Ovary (tissue), 7 donors: ENCODE measurements at regions not wholly inside any gene's neighbourhood (a gene's known extent, or its start where the extent isn't known, plus 50 kb on each side); places are given as distances from the start of the nearest gene placed in this dataset.

Experiments used
- DNase-seq, 5 donors: peaks; one replicate each; pipeline ENCODE4 v3.0.0-alpha.2; 2019 to 2020
- H3K27ac ChIP-seq, 2 donors: fragments of 200-600 bp; one replicate each; pipeline versions ENCODE4 v1.5.1 to v1.8.0; 2019 to 2022
- H3K27me3 ChIP-seq: fragments of 200-600 bp; one replicate; pipeline ENCODE4 v1.8.0; 2022
- H3K36me3 ChIP-seq: fragments of 200-600 bp; sonication (generic); one replicate; pipeline ENCODE4 v1.5.1; 2019
- H3K4me1 ChIP-seq: one replicate; pipeline ENCODE4 v1.8.1; 2013; ENCODE audit warnings: mild to moderate bottlenecking, moderate library complexity; ENCODE audit not compliant: insufficient read depth
- H3K4me3 ChIP-seq: fragments of 200-600 bp; sonication (generic); one replicate; pipeline ENCODE4 v1.5.1; 2017
- H3K9me3 ChIP-seq, 2 donors: fragments of 200-600 bp in 1 of 2; sonication (generic) in 1 of 2; one replicate each; pipeline versions ENCODE4 v1.5.1 to v1.8.1; 2013 to 2019; ENCODE audit warnings: mild to moderate bottlenecking in 1 of 2, moderate library complexity in 1 of 2
- EP300 ChIP-seq: sonication (generic); formaldehyde crosslinking; IDR thresholded peaks from one replicate; pipeline ENCODE4 v1.6.1; 2017; ENCODE audit warnings: antibody characterized with exemption
- POLR2A ChIP-seq: fragments of 450-650 bp; IDR thresholded peaks from one replicate; pipeline ENCODE4 v1.6.1; 2017; ENCODE audit warnings: antibody characterized with exemption, mild to moderate bottlenecking, moderate library complexity
- WGBS, 3 donors: extraction: QIAGEN DNeasy Blood & Tissue Kit in 1 of 3; methylation state at CpG; one replicate each; pipeline versions ENCODE4 v1.1.5 to v1.1.7; 2013 to 2017; 5-methylcytosine and 5-hydroxymethylcytosine counted together
- intact Hi-C, 4 donors: fragments of 100-400 bp; cut with DNase I; formaldehyde crosslinking; loops; one replicate each; pipeline versions ENCODE4 v1.11.0 to v1.15.1; 2022 to 2023
- TF ChIP-seq, protein P1 (sequence below), 3 donors: fragments of 450-650 bp in 2 of 3; fragments of 200-600 bp in 1 of 3; IDR thresholded peaks; one replicate each; pipeline versions ENCODE4 v1.5.1 to v1.8.0; 2016 to 2022; ENCODE audit warnings: antibody characterized with exemption in 3 of 3, mild to moderate bottlenecking in 1 of 3
- donor health status: DM: no; HTN: no; CAD: no; lungs with moderate emphysema.
- donor health status: DM: no; HTN: no; CAD: no.
- donor health status: Bipolar disorder and iron deficiency.
- donor health status: DM: no; HTN: no; CAD: no.
- donor health status: DM: yes; HTN: yes; CAD: no.

DNA sequence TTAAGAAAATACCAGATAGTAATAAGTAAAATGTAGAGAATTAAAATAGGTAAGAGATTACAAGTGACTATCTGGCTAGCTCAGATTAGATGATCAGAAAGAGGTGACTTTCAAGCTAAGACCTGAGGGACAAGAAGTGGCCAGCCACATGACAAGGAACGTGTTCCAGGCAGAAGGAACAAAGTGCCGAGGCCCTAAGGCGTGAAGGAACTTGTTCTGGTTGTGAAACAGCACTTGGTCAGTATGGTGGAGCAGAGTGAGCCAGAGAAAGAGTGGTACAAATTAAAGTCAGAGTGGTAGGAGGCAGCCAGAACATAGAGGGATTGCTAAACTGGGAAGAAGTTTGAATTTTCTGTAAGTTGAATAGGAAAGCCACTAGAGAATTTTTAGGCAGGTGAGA lies 73.6 kb downstream of the ADRB2 start:
- no peak overlapping the region for H3K27ac ChIP-seq
- H3K36me3 ChIP-seq, result no peaks in the 10 kb centered on the region
- no peak overlapping the region for H3K4me3 ChIP-seq
- H3K9me3 ChIP-seq, result no peaks in the 10 kb centered on the region
- no peak for DNase-seq
- intact Hi-C loops, result no loop called here
- H3K27me3 ChIP-seq, result no peaks in the 10 kb centered on the region
- H3K4me1 ChIP-seq, result no peaks in the 10 kb centered on the region
- TF ChIP-seq, protein P1, sequence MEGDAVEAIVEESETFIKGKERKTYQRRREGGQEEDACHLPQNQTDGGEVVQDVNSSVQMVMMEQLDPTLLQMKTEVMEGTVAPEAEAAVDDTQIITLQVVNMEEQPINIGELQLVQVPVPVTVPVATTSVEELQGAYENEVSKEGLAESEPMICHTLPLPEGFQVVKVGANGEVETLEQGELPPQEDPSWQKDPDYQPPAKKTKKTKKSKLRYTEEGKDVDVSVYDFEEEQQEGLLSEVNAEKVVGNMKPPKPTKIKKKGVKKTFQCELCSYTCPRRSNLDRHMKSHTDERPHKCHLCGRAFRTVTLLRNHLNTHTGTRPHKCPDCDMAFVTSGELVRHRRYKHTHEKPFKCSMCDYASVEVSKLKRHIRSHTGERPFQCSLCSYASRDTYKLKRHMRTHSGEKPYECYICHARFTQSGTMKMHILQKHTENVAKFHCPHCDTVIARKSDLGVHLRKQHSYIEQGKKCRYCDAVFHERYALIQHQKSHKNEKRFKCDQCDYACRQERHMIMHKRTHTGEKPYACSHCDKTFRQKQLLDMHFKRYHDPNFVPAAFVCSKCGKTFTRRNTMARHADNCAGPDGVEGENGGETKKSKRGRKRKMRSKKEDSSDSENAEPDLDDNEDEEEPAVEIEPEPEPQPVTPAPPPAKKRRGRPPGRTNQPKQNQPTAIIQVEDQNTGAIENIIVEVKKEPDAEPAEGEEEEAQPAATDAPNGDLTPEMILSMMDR (IDR thresholded peaks at IDR 0.05), result no peak
- TF ChIP-seq EP300 (no peak), POLR2A (no peak)
- WGBS, 3 donors, result 73 to 75% (median 75%) methylated on average over 3 of the region's 3 CpGs

DNA sequence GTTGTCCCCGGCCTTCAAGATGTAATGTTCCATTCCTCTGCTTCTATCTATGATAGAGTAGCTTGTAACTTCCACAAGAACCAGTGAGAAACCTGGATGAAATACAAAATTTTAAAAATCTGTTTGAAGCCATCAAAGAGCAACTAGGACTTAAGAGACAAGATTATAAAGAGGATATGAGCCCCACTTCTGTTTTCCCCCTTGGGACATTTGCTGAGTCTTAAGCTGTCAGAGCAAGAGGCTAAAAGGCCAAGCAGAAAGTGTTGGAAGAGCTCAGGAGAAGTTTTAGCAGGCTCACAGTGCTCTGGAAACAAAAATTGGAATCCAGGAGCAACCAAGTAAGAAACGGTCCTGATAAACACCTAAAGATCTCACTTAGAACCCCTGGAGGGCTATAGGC lies 76.1 kb downstream of the ADRB2 start:
- DNase-seq, result no peak
- WGBS, 3 donors, result 52 to 70% (median 60%) methylated on average over 2 of the region's 2 CpGs
- intact Hi-C loops, result no loop called here

GRCh38 chr5:148903587-148903986 lies 77.2 kb downstream of the ADRB2 start:
- H3K9me3 ChIP-seq, result no peaks in the 10 kb centered on the region
- TF ChIP-seq, protein P1 (IDR thresholded peaks at IDR 0.05), result no peak
- no peak for TF ChIP-seq POLR2A
- TF ChIP-seq EP300, result no peak
- H3K4me3 ChIP-seq, result no peak overlapping the region
- H3K4me1 ChIP-seq, result no peaks in the 10 kb centered on the region
- no peaks in the 10 kb centered on the region for H3K27me3 ChIP-seq
- no peak for DNase-seq
- 63 to 85% (median 83%) methylated on average over 2 of the region's 2 CpGs for WGBS, 3 donors
- H3K36me3 ChIP-seq, result no peaks in the 10 kb centered on the region
- intact Hi-C loops, result no loop called here
- H3K27ac ChIP-seq, result no peak overlapping the region

More for the DNA sequence above, 76.1 kb downstream of the ADRB2 start:
- Histone ChIP-seq H3K4me3 (no peak overlapping the region), H3K36me3 (no peaks in the 10 kb centered on the region), H3K27me3 (no peaks in the 10 kb centered on the region), H3K4me1 (no peaks in the 10 kb centered on the region), H3K9me3 (no peaks in the 10 kb centered on the region), H3K27ac (no peak overlapping the region)
- TF ChIP-seq EP300, result no peak
- TF ChIP-seq POLR2A, result no peak
- TF ChIP-seq, protein P1 (IDR thresholded peaks at IDR 0.05), result no peak

DNA sequence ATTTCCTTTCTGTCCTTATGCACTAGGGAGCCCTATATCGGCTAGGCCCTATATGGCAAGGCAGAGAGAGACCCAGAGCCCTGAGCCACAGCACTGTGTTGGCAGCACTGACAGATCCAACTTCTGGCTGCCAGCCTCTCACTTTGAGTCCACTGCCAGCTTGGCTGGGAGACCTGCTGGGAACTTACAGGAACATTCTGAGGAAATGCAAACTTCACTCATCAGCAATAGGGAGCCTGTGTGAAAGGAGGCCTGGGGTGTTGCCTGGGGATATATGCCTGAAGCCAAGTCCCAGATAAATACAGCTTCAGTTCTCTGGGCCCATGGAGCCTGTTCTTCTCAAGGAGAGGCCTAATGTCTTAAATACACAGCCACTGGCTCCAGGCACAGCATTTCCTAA lies 78.0 kb downstream of the ADRB2 start:
- no peak for DNase-seq
- no peaks in the 10 kb centered on the region for H3K36me3 ChIP-seq
- H3K27me3 ChIP-seq, result no peaks in the 10 kb centered on the region
- 78 to 95% (median 93%) methylated on average over 1 of the region's 1 CpG for WGBS, 3 donors
- no peak overlapping the region for H3K4me3 ChIP-seq
- H3K9me3 ChIP-seq, result no peaks in the 10 kb centered on the region
- TF ChIP-seq, protein P1 (IDR thresholded peaks at IDR 0.05), result no peak
- TF ChIP-seq POLR2A (no peak), EP300 (no peak)
- H3K27ac ChIP-seq, result no peak overlapping the region
- no peaks in the 10 kb centered on the region for H3K4me1 ChIP-seq
- intact Hi-C loops, result no loop called here

DNA sequence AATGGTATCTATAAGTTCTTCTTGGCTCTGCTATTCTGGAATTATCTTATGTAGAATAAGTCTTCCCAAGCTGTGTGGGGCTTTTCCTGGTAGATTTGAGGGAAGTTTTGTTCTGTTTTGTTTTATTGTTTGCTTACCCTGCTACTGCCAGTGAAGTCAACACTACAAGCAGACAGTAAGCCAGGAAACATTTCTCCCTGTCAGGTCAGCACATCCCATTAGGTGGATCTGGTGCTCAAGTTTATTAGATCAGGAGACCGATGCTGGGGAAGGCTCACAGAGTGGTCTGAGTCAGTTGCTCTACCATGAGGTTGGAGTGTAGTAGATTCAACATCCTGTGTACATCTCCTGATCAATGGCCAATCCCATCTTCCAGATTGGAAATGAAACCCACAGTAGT lies 79.1 kb downstream of the ADRB2 start:
- Histone ChIP-seq H3K27me3 (no peaks in the 10 kb centered on the region), H3K36me3 (no peaks in the 10 kb centered on the region), H3K4me1 (no peaks in the 10 kb centered on the region), H3K9me3 (no peaks in the 10 kb centered on the region), H3K4me3 (no peak overlapping the region), H3K27ac (no peak overlapping the region)
- WGBS, 3 donors, result 86 to 100% (median 91%) methylated on average over 1 of the region's 1 CpG
- TF ChIP-seq EP300, result no peak
- TF ChIP-seq, protein P1 (IDR thresholded peaks at IDR 0.05), result no peak
- no peak for TF ChIP-seq POLR2A
- DNase-seq, result no peak
- intact Hi-C loops, result no loop called here
